Progenitor cell of endocrine pancreas (in vitro differentiated cells): ENCODE measurements at regions not wholly inside any gene's neighbourhood (a gene's known extent, or its start where the extent isn't known, plus 50 kb on each side); places are given as distances from the start of the nearest gene placed in this dataset.

Source experiments
- DNase-seq: peaks from one replicate; pipeline ENCODE4 v3.0.0; 2021; ENCODE audit warnings: low spot score; ENCODE audit not compliant: unreplicated experiment
- H3K27ac Mint-ChIP-seq: 2 replicates; pipeline ENCODE4 v1.8.0; 2021; ENCODE audit warnings: mild to moderate bottlenecking, moderate library complexity, mixed read lengths
- H3K27me3 Mint-ChIP-seq: 2 replicates; pipeline ENCODE4 v1.8.0; 2021; ENCODE audit warnings: mixed read lengths
- H3K36me3 Mint-ChIP-seq: 2 replicates; pipeline ENCODE4 v1.8.0; 2022; ENCODE audit warnings: mixed read lengths; ENCODE audit not compliant: insufficient read depth
- H3K4me1 Mint-ChIP-seq: 2 replicates; pipeline ENCODE4 v1.8.0; 2021; ENCODE audit warnings: low read depth, mixed read lengths
- H3K4me3 Mint-ChIP-seq: 2 replicates; pipeline ENCODE4 v1.8.0; 2021; ENCODE audit warnings: low read depth, mild to moderate bottlenecking, moderate library complexity, mixed read lengths
- H3K9me3 Mint-ChIP-seq: 2 replicates; pipeline ENCODE4 v1.8.0; 2021; ENCODE audit warnings: low read depth, mixed read lengths
- TF ChIP-seq, protein P1 (sequence below): fragments of 200-600 bp; sonication (generic); IDR thresholded peaks from one replicate; pipeline ENCODE4 v1.5.0; 2021; ENCODE audit warnings: antibody characterized with exemption, mild to moderate bottlenecking; ENCODE audit not compliant: unreplicated experiment

DNA sequence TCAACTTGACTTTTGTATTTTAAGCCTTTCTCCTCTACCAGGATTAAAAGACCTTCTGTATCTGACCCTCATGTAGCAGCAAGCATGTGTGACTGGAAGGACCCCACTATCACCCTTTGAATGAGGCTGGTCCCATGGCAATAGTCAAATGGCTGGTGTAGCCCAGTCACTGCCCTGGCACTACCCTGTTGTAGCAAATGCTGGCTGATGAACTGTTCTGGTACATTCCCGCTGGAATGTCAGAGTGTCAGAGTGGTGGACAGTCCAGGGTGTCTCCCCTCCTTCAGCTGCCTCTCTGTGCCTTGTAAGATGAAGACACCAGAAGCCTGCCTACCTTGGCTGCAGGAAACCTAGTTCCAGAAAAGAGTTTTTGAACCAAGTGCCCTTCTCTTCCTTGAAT lies 115.7 kb downstream of the ACKR3 start:
- Mint-ChIP-seq H3K9me3 (no peaks in the 10 kb centered on the region), H3K4me3 (no peak overlapping the region), H3K4me1 (peaks cover 2% of the 10 kb centered on the region), H3K27ac (no peak overlapping the region), H3K36me3 (no peaks in the 10 kb centered on the region), H3K27me3 (peaks cover 37% of the 10 kb centered on the region)
- TF ChIP-seq, protein P1, sequence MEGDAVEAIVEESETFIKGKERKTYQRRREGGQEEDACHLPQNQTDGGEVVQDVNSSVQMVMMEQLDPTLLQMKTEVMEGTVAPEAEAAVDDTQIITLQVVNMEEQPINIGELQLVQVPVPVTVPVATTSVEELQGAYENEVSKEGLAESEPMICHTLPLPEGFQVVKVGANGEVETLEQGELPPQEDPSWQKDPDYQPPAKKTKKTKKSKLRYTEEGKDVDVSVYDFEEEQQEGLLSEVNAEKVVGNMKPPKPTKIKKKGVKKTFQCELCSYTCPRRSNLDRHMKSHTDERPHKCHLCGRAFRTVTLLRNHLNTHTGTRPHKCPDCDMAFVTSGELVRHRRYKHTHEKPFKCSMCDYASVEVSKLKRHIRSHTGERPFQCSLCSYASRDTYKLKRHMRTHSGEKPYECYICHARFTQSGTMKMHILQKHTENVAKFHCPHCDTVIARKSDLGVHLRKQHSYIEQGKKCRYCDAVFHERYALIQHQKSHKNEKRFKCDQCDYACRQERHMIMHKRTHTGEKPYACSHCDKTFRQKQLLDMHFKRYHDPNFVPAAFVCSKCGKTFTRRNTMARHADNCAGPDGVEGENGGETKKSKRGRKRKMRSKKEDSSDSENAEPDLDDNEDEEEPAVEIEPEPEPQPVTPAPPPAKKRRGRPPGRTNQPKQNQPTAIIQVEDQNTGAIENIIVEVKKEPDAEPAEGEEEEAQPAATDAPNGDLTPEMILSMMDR: no peak
- DNase-seq: no peak

DNA sequence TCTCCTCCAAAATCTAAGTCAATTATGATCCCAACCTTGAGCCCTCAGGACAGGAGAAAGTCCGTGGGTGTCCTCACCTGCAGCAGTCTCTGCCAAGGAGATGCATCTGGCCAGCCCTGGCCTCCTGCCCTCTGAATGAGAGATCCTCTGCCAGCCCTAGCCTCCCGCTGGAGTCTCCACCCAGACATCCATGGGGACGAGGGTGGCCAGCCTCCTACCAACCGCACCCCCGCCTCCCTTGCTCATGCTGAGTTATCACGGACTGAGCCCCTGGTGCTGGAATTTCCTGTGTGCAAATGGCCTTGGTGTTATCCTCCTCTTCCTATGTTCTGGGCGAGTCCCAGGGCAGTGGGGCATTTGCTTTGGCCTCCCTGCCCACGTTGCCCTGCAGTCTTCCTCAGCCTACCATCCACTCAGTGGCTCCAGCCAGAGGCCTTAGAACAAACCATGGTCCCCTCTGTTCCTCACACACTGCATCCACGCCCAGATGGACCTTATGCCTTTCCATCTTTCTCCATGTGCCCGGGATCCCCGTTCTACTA lies 116.4 kb downstream of the ACKR3 start:
- Mint-ChIP-seq H3K27ac (no peak overlapping the region), H3K27me3 (peaks cover 40% of the 10 kb centered on the region), H3K4me1 (peaks cover 2% of the 10 kb centered on the region), H3K9me3 (no peaks in the 10 kb centered on the region), H3K36me3 (no peaks in the 10 kb centered on the region), H3K4me3 (no peak overlapping the region)
- TF ChIP-seq, protein P1: no peak
- DNase-seq: no peak

DNA sequence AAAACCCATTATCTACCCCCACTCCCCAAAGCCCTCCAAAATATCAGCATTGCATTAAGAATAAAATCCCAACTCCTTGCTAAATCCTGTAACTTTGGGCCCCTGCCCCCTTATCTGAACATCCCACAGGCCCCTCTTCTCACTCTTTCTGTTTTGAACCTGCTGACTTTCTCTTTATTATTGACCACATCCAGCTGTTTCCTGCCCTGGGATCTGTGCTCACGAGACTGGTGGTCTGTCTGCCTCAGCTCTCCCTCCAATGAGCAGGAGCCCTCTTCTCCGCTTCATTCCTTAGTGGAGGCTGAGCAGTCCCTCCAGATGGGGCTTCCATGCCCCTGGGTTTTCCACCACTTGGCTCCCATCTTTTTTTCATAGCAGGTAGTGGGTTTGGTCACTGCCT lies 116.9 kb downstream of the ACKR3 start:
- no peak overlapping the region for H3K4me3 Mint-ChIP-seq
- peaks cover 40% of the 10 kb centered on the region for H3K27me3 Mint-ChIP-seq
- TF ChIP-seq, protein P1: no peak
- H3K4me1 Mint-ChIP-seq: peaks cover 2% of the 10 kb centered on the region
- DNase-seq: no peak
- H3K27ac Mint-ChIP-seq: no peak overlapping the region
- H3K9me3 Mint-ChIP-seq: no peaks in the 10 kb centered on the region
- H3K36me3 Mint-ChIP-seq: no peaks in the 10 kb centered on the region

DNA sequence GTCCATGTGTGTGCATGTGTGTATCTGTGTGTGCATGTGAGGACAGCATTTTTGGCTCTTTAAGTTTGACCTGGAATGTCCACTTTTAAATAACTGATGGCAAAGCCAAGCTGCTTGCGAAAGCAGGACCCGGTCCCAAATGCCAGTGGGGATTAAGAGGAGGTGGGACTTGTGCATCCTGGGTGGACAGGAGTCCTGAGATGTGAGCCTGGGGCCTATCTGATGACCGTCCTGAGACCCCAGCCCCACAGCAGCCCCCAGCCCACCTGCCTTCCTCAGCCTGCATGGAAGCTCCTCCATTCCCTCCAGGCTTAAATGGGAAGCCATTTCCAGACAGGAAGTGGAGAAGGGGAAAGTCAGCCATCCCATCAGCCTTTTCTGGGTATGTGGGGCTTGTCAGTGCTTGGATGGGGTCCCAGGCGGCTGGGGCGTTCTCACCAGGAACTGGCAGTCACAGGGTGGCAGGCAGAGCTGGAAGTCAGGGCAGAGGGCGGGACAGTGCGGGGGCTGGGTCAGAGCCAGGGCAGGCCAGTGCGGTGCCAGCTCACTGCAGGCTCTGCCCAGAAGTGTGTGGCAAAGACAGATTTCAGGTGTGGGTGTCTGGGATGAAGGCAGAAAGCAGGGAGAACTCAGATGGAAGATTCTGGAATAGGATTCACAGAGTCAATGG lies 117.8 kb downstream of the ACKR3 start:
- H3K27ac Mint-ChIP-seq: no peak overlapping the region
- H3K9me3 Mint-ChIP-seq: no peaks in the 10 kb centered on the region
- H3K36me3 Mint-ChIP-seq: no peaks in the 10 kb centered on the region
- H3K27me3 Mint-ChIP-seq: peaks cover 40% of the 10 kb centered on the region
- DNase-seq: no peak
- TF ChIP-seq, protein P1: no peak
- H3K4me1 Mint-ChIP-seq: peaks cover 2% of the 10 kb centered on the region
- H3K4me3 Mint-ChIP-seq: no peak overlapping the region

DNA sequence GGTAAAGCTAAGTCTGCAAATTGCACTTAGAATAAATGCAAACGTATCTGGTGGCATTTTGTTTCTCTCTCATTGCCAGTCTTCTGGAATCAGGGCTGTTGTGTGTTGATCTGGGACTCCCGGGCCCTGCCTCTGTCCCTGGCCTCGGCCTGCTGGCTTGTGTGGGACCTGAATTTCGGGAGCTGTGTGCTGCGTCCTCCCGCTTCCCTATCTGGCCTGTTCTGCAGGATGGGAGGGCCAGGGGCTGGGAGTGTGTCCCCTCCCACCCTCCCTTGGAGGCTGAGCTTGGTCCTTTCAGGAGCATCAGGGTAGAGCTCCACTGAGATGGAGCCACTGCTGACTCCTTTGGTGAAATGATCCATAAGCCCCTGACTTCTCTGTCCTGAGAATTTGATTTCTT lies 118.5 kb downstream of the ACKR3 start:
- no peak overlapping the region for H3K27ac Mint-ChIP-seq
- no peak overlapping the region for H3K4me3 Mint-ChIP-seq
- no peaks in the 10 kb centered on the region for H3K36me3 Mint-ChIP-seq
- no peak for DNase-seq
- peaks cover 42% of the 10 kb centered on the region for H3K27me3 Mint-ChIP-seq
- peaks cover 3% of the 10 kb centered on the region for H3K4me1 Mint-ChIP-seq
- TF ChIP-seq, protein P1: no peak
- H3K9me3 Mint-ChIP-seq: no peaks in the 10 kb centered on the region
